ENCODE measurements at regions not wholly inside any gene's neighbourhood (a gene's known extent, or its start where the extent isn't known, plus 50 kb on each side); places are given as distances from the start of the nearest gene placed in this dataset.

GRCh38 chr5:124337996-124338395 is 408.4 kb downstream of the ZNF608 start:
- no peak for TF ChIP-seq GATA2 (IDR thresholded peaks at IDR 0.05; ENCODE audit: low read depth, low read length)
- no peak for TF ChIP-seq GATA3 (IDR thresholded peaks at IDR 0.05; ENCODE audit: low read depth, low read length)

All from SH-SY5Y (cell line).